Activated CD4-positive, alpha-beta memory T cell treated with anti-CD3 and anti-CD28 coated beads for 36 hours (primary cell): ENCODE measurements at regions not wholly inside any gene's neighbourhood (a gene's known extent, or its start where the extent isn't known, plus 50 kb on each side); places are given as distances from the start of the nearest gene placed in this dataset.

ENCODE experiments used
- CTCF ChIA-PET: fragments of 350-600 bp; sonication (Branson Sonifier 250); formaldehyde crosslinking; loops from one replicate; lab custom pipeline; 2021; ENCODE audit warnings: antibody characterized with exemption, inconsistent platforms; lab: Charles Lee
- POLR2A ChIA-PET: fragments of 350-600 bp; sonication (Branson Sonifier 250); formaldehyde crosslinking; loops from one replicate; lab custom pipeline; 2021; ENCODE audit warnings: antibody characterized with exemption; lab: Charles Lee
- DNase-seq: peaks from one replicate; pipeline ENCODE4 v3.0.0-alpha.2; 2020
- H3K27ac Mint-ChIP-seq: one replicate; pipeline ENCODE4 v1.8.0; 2021; ENCODE audit warnings: mixed read lengths
- H3K27me3 Mint-ChIP-seq: one replicate; pipeline ENCODE4 v1.8.0; 2021; ENCODE audit warnings: mixed read lengths
- H3K36me3 Mint-ChIP-seq: one replicate; pipeline ENCODE4 v1.8.0; 2021; ENCODE audit warnings: mixed read lengths
- H3K4me1 Mint-ChIP-seq: one replicate; pipeline ENCODE4 v1.8.0; 2021; ENCODE audit warnings: low read depth, mixed read lengths
- H3K4me3 Mint-ChIP-seq: one replicate; pipeline ENCODE4 v1.8.0; 2021; ENCODE audit warnings: mild to moderate bottlenecking, mixed read lengths
- H3K9me3 Mint-ChIP-seq: one replicate; pipeline ENCODE4 v1.8.0; 2021; ENCODE audit warnings: mixed read lengths
- intact Hi-C: fragments of 100-400 bp; cut with micrococcal nuclease; formaldehyde crosslinking; loops from one replicate; pipeline ENCODE4 v1.15.1; 2023

GRCh38 chr13:65026505-65026904, 2203.6 kb downstream of the PCDH9 start:
- H3K36me3 Mint-ChIP-seq: no peaks in the 10 kb centered on the region
- no peak overlapping the region for H3K4me3 Mint-ChIP-seq

GRCh38 chr13:65011378-65011777, 2218.8 kb downstream of the PCDH9 start:
- H3K4me1 Mint-ChIP-seq: no peaks in the 10 kb centered on the region
- CTCF ChIA-PET: no interaction called here
- intact Hi-C loops: no loop called here
- peaks cover 4% of the 10 kb centered on the region for H3K9me3 Mint-ChIP-seq
- no peak overlapping the region for H3K27ac Mint-ChIP-seq
- H3K4me3 Mint-ChIP-seq: no peak overlapping the region
- no peaks in the 10 kb centered on the region for H3K27me3 Mint-ChIP-seq
- no peak for DNase-seq
- no peaks in the 10 kb centered on the region for H3K36me3 Mint-ChIP-seq
- POLR2A ChIA-PET: no interaction called here

More at GRCh38 chr13:65026505-65026904, 2203.6 kb downstream of the PCDH9 start:
- DNase-seq: no peak
- ChIA-PET CTCF (no interaction called here), POLR2A (no interaction called here)
- peaks cover 14% of the 10 kb centered on the region for H3K9me3 Mint-ChIP-seq
- intact Hi-C loops: no loop called here
- no peaks in the 10 kb centered on the region for H3K4me1 Mint-ChIP-seq
- H3K27me3 Mint-ChIP-seq: no peaks in the 10 kb centered on the region
- H3K27ac Mint-ChIP-seq: no peak overlapping the region

- Mint-ChIP-seq H3K36me3 (no peaks in the 10 kb centered on the region), H3K9me3 (no peaks in the 10 kb centered on the region), H3K4me1 (no peaks in the 10 kb centered on the region), H3K27me3 (no peaks in the 10 kb centered on the region), H3K4me3 (no peak overlapping the region), H3K27ac (no peak overlapping the region)
- intact Hi-C loops: no loop called here
- DNase-seq: no peak
- CTCF ChIA-PET: no interaction called here
- POLR2A ChIA-PET: no interaction called here
Measured at GRCh38 chr13:64997438-64997837, 2232.7 kb downstream of the PCDH9 start.

GRCh38 chr13:64993514-64994164, 2236.5 kb downstream of the PCDH9 start:
- H3K27ac Mint-ChIP-seq: no peak overlapping the region
- no peaks in the 10 kb centered on the region for H3K36me3 Mint-ChIP-seq
- H3K4me1 Mint-ChIP-seq: no peaks in the 10 kb centered on the region
- no peak overlapping the region for H3K4me3 Mint-ChIP-seq
- H3K27me3 Mint-ChIP-seq: no peaks in the 10 kb centered on the region
- ChIA-PET CTCF (interaction anchor here (0.6 kb wide), 2 partner anchors 10 to 75 kb away, joined by 3 read pairs; no protein-coding TSS in a partner anchor), POLR2A (no interaction called here)
- intact Hi-C loops: no loop called here
- no peak for DNase-seq
- H3K9me3 Mint-ChIP-seq: peaks cover 2% of the 10 kb centered on the region

- no peaks in the 10 kb centered on the region for H3K27me3 Mint-ChIP-seq
- ChIA-PET POLR2A (no interaction called here), CTCF (no interaction called here)
- intact Hi-C loops: no loop called here
- no peaks in the 10 kb centered on the region for H3K4me1 Mint-ChIP-seq
- peaks cover 2% of the 10 kb centered on the region for H3K9me3 Mint-ChIP-seq
- H3K36me3 Mint-ChIP-seq: no peaks in the 10 kb centered on the region
- no peak for DNase-seq
- no peak overlapping the region for H3K4me3 Mint-ChIP-seq
- no peak overlapping the region for H3K27ac Mint-ChIP-seq
Measured at GRCh38 chr13:64992314-64992713, 2237.8 kb downstream of the PCDH9 start.

- no peaks in the 10 kb centered on the region for H3K36me3 Mint-ChIP-seq
- CTCF ChIA-PET: no interaction called here
- no peak for DNase-seq
- H3K4me3 Mint-ChIP-seq: no peak overlapping the region
- no peak overlapping the region for H3K27ac Mint-ChIP-seq
- no peaks in the 10 kb centered on the region for H3K27me3 Mint-ChIP-seq
- H3K4me1 Mint-ChIP-seq: no peaks in the 10 kb centered on the region
- intact Hi-C loops: no loop called here
- POLR2A ChIA-PET: no interaction called here
- peaks cover 21% of the 10 kb centered on the region for H3K9me3 Mint-ChIP-seq
Measured at GRCh38 chr13:64985075-64985474, 2245.1 kb downstream of the PCDH9 start.

GRCh38 chr13:64962404-64962803, 2267.7 kb downstream of the PCDH9 start:
- ChIA-PET POLR2A (no interaction called here), CTCF (no interaction called here)
- Mint-ChIP-seq H3K36me3 (no peaks in the 10 kb centered on the region), H3K4me1 (no peaks in the 10 kb centered on the region), H3K9me3 (peaks cover 20% of the 10 kb centered on the region), H3K27me3 (no peaks in the 10 kb centered on the region), H3K27ac (no peak overlapping the region), H3K4me3 (no peak overlapping the region)
- intact Hi-C loops: no loop called here
- DNase-seq: no peak

GRCh38 chr13:64959276-64959675, 2270.9 kb downstream of the PCDH9 start:
- no peaks in the 10 kb centered on the region for H3K4me1 Mint-ChIP-seq
- H3K27ac Mint-ChIP-seq: no peak overlapping the region
- POLR2A ChIA-PET: no interaction called here
- no peak for DNase-seq
- peaks cover 20% of the 10 kb centered on the region for H3K9me3 Mint-ChIP-seq
- no peaks in the 10 kb centered on the region for H3K27me3 Mint-ChIP-seq
- intact Hi-C loops: no loop called here
- no peaks in the 10 kb centered on the region for H3K36me3 Mint-ChIP-seq
- H3K4me3 Mint-ChIP-seq: no peak overlapping the region
- CTCF ChIA-PET: no interaction called here

GRCh38 chr13:64958106-64958505, 2272.0 kb downstream of the PCDH9 start:
- intact Hi-C loops: no loop called here
- ChIA-PET POLR2A (no interaction called here), CTCF (no interaction called here)
- Mint-ChIP-seq H3K9me3 (peaks cover 17% of the 10 kb centered on the region), H3K27ac (no peak overlapping the region), H3K4me3 (no peak overlapping the region), H3K36me3 (no peaks in the 10 kb centered on the region), H3K27me3 (no peaks in the 10 kb centered on the region), H3K4me1 (no peaks in the 10 kb centered on the region)
- DNase-seq: no peak

GRCh38 chr13:64938660-64939059, 2291.5 kb downstream of the PCDH9 start:
- Mint-ChIP-seq H3K4me1 (no peaks in the 10 kb centered on the region), H3K27me3 (no peaks in the 10 kb centered on the region), H3K9me3 (peaks cover 11% of the 10 kb centered on the region), H3K27ac (no peak overlapping the region), H3K36me3 (no peaks in the 10 kb centered on the region), H3K4me3 (no peak overlapping the region)
- POLR2A ChIA-PET: no interaction called here
- CTCF ChIA-PET: no interaction called here
- intact Hi-C loops: no loop called here
- no peak for DNase-seq

- ChIA-PET CTCF (no interaction called here), POLR2A (no interaction called here)
- intact Hi-C loops: no loop called here
- Mint-ChIP-seq H3K4me3 (no peak overlapping the region), H3K27ac (no peak overlapping the region), H3K27me3 (no peaks in the 10 kb centered on the region), H3K4me1 (no peaks in the 10 kb centered on the region), H3K9me3 (peaks cover 10% of the 10 kb centered on the region), H3K36me3 (no peaks in the 10 kb centered on the region)
- DNase-seq: no peak
Measured at GRCh38 chr13:64937302-64937701, 2292.8 kb downstream of the PCDH9 start.

- no peak overlapping the region for H3K27ac Mint-ChIP-seq
- POLR2A ChIA-PET: no interaction called here
- CTCF ChIA-PET: no interaction called here
- H3K4me1 Mint-ChIP-seq: no peaks in the 10 kb centered on the region
- no peaks in the 10 kb centered on the region for H3K27me3 Mint-ChIP-seq
- peaks cover 6% of the 10 kb centered on the region for H3K9me3 Mint-ChIP-seq
- no peak overlapping the region for H3K4me3 Mint-ChIP-seq
- intact Hi-C loops: no loop called here
- no peaks in the 10 kb centered on the region for H3K36me3 Mint-ChIP-seq
- no peak for DNase-seq
Measured at GRCh38 chr13:64936879-64937278, 2293.3 kb downstream of the PCDH9 start.

- POLR2A ChIA-PET: no interaction called here
- peaks cover 3% of the 10 kb centered on the region for H3K9me3 Mint-ChIP-seq
- H3K4me3 Mint-ChIP-seq: no peak overlapping the region
- no peak overlapping the region for H3K27ac Mint-ChIP-seq
- intact Hi-C loops: no loop called here
- H3K27me3 Mint-ChIP-seq: no peaks in the 10 kb centered on the region
- no peak for DNase-seq
- no peaks in the 10 kb centered on the region for H3K4me1 Mint-ChIP-seq
- CTCF ChIA-PET: no interaction called here
- no peaks in the 10 kb centered on the region for H3K36me3 Mint-ChIP-seq
Measured at GRCh38 chr13:64935441-64935840, 2294.7 kb downstream of the PCDH9 start.
